Kidney glomerular epithelial cell (primary cell): ENCODE measurements at regions not wholly inside any gene's neighbourhood (a gene's known extent, or its start where the extent isn't known, plus 50 kb on each side); places are given as distances from the start of the nearest gene placed in this dataset.
A peak's percentile ranks its signal among the peaks of the same experiment; 100 is the strongest.
"Not testable (repeated sequence)": the region's sequence is repeated elsewhere in the genome, so short reads cannot be mapped to it uniquely, and the experiment has no call there.

Experiments used
- DNase-seq: peaks from one replicate; lab custom pipeline; 2025; lab: John Stamatoyannopoulos, UW

DNA sequence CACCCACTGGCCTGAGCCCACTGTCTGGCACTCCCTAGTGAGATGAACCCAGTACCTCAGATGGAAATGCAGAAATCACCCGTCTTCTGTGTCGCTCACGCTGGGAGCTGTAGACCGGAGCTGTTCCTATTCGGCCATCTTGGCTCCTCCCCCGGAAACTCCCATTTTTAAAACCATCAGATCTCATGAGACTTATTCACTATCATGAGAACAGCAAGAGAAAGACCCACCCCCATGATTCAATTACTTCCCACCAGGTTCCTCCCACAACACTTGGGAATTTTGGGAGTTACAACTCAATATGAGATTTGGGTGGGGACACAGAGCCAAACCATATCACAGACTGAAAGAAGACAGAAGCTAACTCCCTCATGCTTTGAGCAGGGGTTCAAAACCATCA, 134.5 kb downstream of the SLC39A8 start:
- not testable (repeated sequence) for DNase-seq

DNA sequence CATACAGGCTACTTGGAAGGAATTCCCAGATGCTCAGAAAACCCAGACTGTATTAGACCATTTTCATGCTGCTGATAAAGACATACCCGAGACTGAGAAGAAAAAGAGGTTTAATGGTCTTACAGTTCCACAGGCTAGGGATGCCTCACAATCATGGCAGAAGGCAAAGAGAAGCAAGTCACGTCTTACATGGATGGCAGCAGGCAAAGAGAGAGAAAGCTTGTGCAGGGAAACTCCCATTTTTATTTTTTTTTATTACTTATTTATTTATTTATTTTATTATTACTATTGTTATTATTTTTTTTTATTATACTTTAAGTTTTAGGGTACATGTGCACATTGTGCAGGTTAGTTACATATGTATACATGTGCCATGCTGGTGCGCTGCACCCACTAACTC, 140.6 kb downstream of the SLC39A8 start:
- not testable (repeated sequence) for DNase-seq

GRCh38 chr4:102196221-102196620, 149.1 kb downstream of the SLC39A8 start:
- DNase-seq, result no peak

DNA sequence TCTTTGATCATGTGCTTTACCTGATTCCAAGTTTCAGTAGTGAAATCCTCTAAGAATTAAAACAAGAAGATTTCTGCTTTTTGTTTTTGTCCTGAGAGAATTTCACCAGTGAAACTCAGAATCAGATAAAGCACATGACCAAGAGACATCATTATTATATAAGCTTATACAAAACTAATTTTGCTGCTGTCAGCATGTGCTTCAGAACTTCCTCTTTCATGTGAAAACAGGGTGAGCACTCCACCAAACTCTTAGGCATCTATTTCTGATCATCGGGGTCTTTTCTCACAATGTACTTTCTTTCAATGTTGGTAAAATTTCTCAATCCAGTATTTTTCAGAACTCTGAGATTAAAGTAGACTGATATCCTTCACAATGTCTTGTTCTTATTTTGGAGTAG, 152.1 kb downstream of the SLC39A8 start:
- no peak for DNase-seq

DNA sequence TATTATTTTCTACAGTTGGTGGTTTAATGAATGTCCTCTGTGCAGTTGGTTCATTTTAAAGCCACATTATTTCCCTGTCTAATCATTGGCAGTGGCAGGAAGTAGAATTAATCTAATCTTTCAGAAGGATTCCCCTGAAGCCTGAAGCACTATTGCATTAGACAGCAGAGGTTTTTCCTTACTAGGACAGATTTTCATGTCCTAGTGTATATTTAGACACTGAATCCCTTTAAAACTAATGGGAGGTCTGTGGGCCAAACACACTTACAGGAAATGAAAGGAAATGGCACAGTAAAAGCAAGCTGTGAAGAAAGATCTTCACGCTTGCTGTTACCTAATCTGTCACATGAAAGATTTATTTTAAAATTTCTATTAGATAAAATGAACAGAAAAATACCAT, 165.2 kb downstream of the SLC39A8 start:
- DNase-seq, result peak; percentile 7

GRCh38 chr4:102174719-102175189, 170.5 kb downstream of the SLC39A8 start:
- no peak for DNase-seq

- DNase-seq, result no peak
Measured at GRCh38 chr4:102172341-102172740, 172.9 kb downstream of the SLC39A8 start.

GRCh38 chr4:102170910-102171309, 174.4 kb downstream of the SLC39A8 start:
- DNase-seq, result no peak

DNA sequence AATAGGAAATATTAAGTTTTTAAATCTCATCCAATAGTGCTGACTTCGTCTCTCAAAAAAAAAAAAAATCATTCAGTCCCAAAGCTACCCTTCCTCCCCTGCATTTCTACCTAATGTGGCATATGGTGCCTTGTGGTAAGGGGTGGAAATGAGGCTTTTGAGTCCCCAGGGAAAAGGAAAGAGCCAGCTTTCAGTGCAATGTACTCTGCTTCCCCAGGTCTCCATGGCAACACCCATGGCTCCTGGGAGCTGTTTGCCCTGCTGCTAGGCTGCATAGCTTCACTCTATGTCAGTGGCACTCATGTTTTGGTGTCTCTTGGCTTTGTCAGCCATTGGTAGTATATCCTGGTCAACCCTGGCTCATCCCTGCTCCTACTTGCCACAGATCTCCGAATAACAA, 175.9 kb downstream of the SLC39A8 start:
- peak; percentile 2 for DNase-seq

GRCh38 chr4:102168580-102168979, 176.7 kb downstream of the SLC39A8 start:
- peak; percentile 7 for DNase-seq

DNA sequence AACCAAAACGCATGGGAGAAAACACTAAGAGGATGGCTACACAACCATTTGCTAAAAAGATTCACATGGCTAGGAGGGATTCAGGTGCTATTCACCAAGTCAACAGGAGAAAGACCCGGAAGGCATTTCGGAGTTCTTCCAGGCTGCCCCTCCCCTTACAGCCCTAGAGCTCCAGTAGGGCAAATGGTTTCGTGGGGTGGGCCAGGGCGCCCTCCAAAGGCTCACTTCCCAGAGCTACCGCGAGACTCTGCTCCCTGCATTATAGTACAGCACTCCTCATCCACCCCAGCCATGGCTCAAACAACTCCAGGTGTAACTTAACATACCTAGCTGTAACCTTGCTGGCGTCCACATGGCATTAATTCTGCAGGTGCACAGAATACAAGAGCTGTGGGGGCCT, 179.7 kb downstream of the SLC39A8 start:
- no peak for DNase-seq

- no peak for DNase-seq
Measured at GRCh38 chr4:102163404-102164140, 181.7 kb downstream of the SLC39A8 start.

DNA sequence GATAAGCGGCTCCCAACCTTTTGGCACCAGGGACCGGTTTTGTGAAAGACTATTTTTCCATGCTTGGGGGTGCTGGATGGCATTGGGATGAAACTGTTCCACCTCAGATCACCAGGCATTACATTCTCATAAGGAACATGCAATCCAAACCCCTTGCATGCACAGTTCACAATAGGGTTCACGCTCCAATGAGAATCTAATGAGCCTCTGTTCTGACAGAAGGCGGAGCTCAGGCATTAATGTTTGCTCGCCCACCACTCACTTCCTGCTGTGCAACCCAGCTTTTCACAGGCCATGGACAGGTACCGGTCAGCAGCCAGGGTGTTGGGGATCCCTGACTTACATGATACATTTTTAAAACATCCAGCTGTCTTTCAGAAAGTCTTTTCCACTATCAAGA, 187.3 kb downstream of the SLC39A8 start:
- no peak for DNase-seq

DNA sequence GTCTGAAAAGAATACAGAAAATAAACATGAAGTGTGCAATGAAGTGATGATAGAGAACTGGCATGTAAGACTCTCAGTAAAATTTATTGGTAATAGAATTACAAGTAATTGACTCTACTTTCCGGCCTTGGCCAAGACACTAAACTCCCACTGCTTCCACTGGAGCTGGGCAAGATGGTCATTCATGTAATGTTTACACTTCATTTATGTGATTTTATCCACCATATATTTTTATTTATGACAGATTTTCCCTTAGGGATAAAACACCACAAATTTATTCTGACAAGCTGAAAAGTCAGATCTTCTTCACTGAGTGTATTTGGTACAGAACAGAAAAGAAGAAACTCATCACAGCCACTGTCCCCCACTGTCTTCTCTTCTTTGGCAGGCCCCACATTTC, 191.9 kb downstream of the SLC39A8 start:
- no peak for DNase-seq

DNA sequence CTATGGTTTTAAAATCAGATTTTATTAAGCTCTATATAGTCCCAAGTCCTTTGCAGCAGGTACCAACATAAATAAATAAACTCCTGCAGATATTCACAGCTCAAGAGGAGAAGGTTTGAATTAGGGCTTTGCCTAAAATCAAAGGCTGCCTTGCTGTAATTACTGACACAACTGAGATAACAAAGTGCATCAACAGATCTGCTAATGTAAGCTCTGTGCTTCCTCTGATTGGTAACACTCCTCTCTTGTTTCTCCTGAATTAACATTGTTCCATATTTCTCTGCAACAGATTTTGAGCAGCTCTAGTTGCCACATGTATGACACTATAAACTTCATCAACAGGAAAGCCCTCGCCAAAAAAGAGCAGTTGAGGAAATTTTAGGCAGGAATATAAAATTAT, 193.6 kb downstream of the SLC39A8 start:
- no peak for DNase-seq

DNA sequence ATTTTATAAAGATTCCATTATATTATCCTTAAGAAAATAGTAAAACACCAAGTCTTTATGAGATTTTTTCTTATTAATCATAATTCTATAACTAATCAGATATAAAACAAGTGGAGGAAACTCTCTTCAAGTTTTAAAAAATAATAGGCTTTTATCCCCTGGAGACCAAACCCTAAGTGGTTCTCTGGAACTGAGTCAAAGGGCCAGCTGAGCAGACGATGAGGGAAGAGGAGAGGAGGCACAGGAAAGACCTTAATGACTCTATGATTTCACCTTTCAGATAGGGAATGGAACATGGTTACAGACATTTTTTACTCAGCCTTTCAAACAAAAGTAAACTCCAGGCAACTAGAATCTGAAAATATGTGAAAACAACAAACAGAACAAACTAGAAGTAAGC, 201.8 kb downstream of the SLC39A8 start:
- no peak for DNase-seq

- no peak for DNase-seq
Measured at GRCh38 chr4:102141842-102142241, 203.4 kb downstream of the SLC39A8 start.

GRCh38 chr4:102139932-102140331, 205.3 kb downstream of the SLC39A8 start:
- DNase-seq, result no peak

- peak; percentile 25 for DNase-seq
Measured at GRCh38 chr4:102139132-102139573, 206.1 kb downstream of the SLC39A8 start.

DNA sequence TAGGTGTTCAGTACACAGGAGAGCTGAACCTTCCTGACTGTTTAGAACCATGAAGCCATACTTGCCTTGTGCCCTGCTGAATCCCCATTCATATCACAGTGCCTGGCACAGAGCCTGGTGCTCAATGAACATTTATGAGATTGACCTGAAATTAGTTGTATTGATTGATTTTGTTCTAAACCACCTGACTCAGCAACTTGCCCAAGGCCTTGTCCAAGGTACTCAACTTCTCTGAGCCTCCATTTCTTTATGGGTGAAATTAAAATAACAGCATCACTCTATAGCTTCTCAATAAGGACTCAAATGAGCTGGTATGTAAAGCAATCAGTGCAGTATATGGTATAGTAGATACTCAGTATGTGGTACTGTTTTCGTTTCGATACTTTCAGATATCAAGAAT, 208.1 kb downstream of the SLC39A8 start:
- no peak for DNase-seq

DNA sequence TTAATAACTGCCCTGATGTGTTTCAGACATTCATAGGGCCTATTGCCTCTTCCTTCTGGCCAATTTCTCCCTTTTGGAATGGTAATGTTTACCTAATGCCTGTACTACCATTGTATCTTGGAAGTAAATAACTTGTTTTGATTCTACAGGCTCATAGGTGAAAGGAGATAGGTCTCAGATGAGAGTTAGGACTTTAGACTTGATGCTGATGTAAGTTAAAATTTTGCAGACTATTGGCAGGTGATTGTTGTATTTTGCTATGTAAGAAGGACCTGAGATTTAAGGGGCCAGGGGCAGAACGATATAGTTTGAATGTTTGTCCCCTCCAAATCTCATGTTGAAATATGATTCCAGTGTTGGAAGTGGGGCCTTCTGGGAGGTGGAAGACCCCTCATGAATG, 215.5 kb downstream of the SLC39A8 start:
- DNase-seq, result no peak
